H1 (cell line): ENCODE measurements at regions not wholly inside any gene's neighbourhood (a gene's known extent, or its start where the extent isn't known, plus 50 kb on each side); places are given as distances from the start of the nearest gene placed in this dataset.

Experiments used
- JUN ChIP-seq: IDR thresholded peaks from 2 replicates; pipeline ENCODE4 v1.6.1; 2011; ENCODE audit warnings: low read depth, mild to moderate bottlenecking, improper control_type of control experiment, low read length
- POLR2AphosphoS5 ChIP-seq: IDR thresholded peaks from 2 replicates; pipeline ENCODE4 v1.6.1; 2011; ENCODE audit warnings: low read depth, low read length
- TF ChIP-seq, protein P1 (sequence below), 3 experiments: IDR thresholded peaks; 1 replicate in 2 of 3; 2 replicates in 1 of 3; pipeline versions ENCODE4 v1.5.1 to v1.6.1; 2011; ENCODE audit warnings: low read length in 3 of 3, mild to moderate bottlenecking in 3 of 3, inconsistent platforms in 2 of 3, low read depth in 1 of 3, moderate library complexity in 1 of 3; ENCODE audit not compliant: insufficient read depth in 1 of 3; ENCODE audit errors: control extremely low read depth in 1 of 3

DNA sequence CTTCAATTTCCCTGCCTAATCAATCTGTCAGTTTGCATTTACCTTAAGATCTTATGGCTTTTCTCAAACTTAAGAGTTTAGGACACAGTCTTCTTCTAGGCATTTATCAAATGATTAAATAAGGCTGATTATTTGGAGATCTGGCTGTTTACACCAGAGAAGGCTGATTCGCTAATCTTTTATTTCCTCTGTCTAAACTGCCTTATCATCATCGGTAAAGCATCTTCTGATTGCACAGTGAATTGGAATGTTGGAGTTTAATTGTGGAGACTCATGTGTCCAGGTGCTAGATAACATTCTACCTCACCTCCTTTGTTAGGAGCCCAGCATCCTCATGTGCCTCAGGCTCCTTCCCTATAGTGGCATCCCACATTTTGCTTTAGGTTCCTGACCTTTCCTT, 100.3 kb upstream of the DDIT4L start:
- TF ChIP-seq, protein P1, sequence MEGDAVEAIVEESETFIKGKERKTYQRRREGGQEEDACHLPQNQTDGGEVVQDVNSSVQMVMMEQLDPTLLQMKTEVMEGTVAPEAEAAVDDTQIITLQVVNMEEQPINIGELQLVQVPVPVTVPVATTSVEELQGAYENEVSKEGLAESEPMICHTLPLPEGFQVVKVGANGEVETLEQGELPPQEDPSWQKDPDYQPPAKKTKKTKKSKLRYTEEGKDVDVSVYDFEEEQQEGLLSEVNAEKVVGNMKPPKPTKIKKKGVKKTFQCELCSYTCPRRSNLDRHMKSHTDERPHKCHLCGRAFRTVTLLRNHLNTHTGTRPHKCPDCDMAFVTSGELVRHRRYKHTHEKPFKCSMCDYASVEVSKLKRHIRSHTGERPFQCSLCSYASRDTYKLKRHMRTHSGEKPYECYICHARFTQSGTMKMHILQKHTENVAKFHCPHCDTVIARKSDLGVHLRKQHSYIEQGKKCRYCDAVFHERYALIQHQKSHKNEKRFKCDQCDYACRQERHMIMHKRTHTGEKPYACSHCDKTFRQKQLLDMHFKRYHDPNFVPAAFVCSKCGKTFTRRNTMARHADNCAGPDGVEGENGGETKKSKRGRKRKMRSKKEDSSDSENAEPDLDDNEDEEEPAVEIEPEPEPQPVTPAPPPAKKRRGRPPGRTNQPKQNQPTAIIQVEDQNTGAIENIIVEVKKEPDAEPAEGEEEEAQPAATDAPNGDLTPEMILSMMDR (IDR thresholded peaks at IDR 0.05; ENCODE audit: control extremely low read depth in 1 of 3, insufficient read depth in 1 of 3, low read depth in 1 of 3, low read length in 3 of 3), result no peak
- no peak for TF ChIP-seq JUN
- no peak for TF ChIP-seq POLR2AphosphoS5
